Neural crest cell (in vitro differentiated cells): ENCODE measurements at regions not wholly inside any gene's neighbourhood (a gene's known extent, or its start where the extent isn't known, plus 50 kb on each side); places are given as distances from the start of the nearest gene placed in this dataset.
A peak's percentile ranks its signal among the peaks of the same experiment; 100 is the strongest.

Source experiments
- DNase-seq: peaks from one replicate; pipeline ENCODE4 v3.0.0; 2021; ENCODE audit warnings: low read depth, mixed read lengths, low spot score
- H3K27ac Mint-ChIP-seq: one replicate; pipeline ENCODE4 v1.8.0; 2021; ENCODE audit warnings: mild to moderate bottlenecking, mixed read lengths; ENCODE audit not compliant: unreplicated experiment
- H3K27me3 Mint-ChIP-seq: 2 replicates; pipeline ENCODE4 v1.8.0; 2021; ENCODE audit warnings: low read depth, mild to moderate bottlenecking, mixed read lengths
- H3K36me3 Mint-ChIP-seq: 2 replicates; pipeline ENCODE4 v1.8.0; 2021; ENCODE audit warnings: low read depth, mild to moderate bottlenecking, mixed read lengths
- H3K4me1 Mint-ChIP-seq: 2 replicates; pipeline ENCODE4 v1.8.0; 2021; ENCODE audit warnings: mixed read lengths
- H3K4me3 Mint-ChIP-seq: one replicate; pipeline ENCODE4 v1.8.0; 2021; ENCODE audit warnings: mild to moderate bottlenecking, mixed read lengths
- H3K9me3 Mint-ChIP-seq: 2 replicates; pipeline ENCODE4 v1.8.0; 2021; ENCODE audit warnings: mixed read lengths
- CTCF ChIP-seq: fragments of 200-600 bp; sonication (generic); conservative IDR thresholded peaks from 2 replicates; pipeline ENCODE4 v1.5.0; 2021; ENCODE audit warnings: antibody characterized with exemption, mild to moderate bottlenecking

- peaks cover under 1% of the 10 kb centered on the region for H3K9me3 Mint-ChIP-seq
- H3K4me3 Mint-ChIP-seq, result peak overlapping the region; percentile 8
- H3K4me1 Mint-ChIP-seq, result peaks cover 69% of the 10 kb centered on the region
- peak overlapping the region; percentile 91 for H3K27ac Mint-ChIP-seq
- no peaks in the 10 kb centered on the region for H3K27me3 Mint-ChIP-seq
- H3K36me3 Mint-ChIP-seq, result peaks cover 3% of the 10 kb centered on the region
- no peak for DNase-seq
- TF ChIP-seq CTCF, result no peak
Observed at GRCh38 chr3:171959532-171960089, 79.8 kb upstream of the FNDC3B start.

GRCh38 chr3:171960159-171960558 is 79.2 kb upstream of the FNDC3B start:
- Mint-ChIP-seq H3K9me3 (peaks cover 6% of the 10 kb centered on the region), H3K27ac (no peak overlapping the region), H3K4me3 (peak overlapping the region; percentile 8), H3K36me3 (peaks cover 3% of the 10 kb centered on the region), H3K4me1 (peaks cover 66% of the 10 kb centered on the region), H3K27me3 (no peaks in the 10 kb centered on the region)
- DNase-seq, result no peak
- TF ChIP-seq CTCF, result no peak

- H3K4me3 Mint-ChIP-seq, result no peak overlapping the region
- no peak overlapping the region for H3K27ac Mint-ChIP-seq
- peaks cover 62% of the 10 kb centered on the region for H3K4me1 Mint-ChIP-seq
- H3K36me3 Mint-ChIP-seq, result peaks cover 3% of the 10 kb centered on the region
- no peak for TF ChIP-seq CTCF
- no peak for DNase-seq
- H3K27me3 Mint-ChIP-seq, result no peaks in the 10 kb centered on the region
- peaks cover 8% of the 10 kb centered on the region for H3K9me3 Mint-ChIP-seq
Observed at GRCh38 chr3:171962137-171962720, 77.1 kb upstream of the FNDC3B start.

GRCh38 chr3:171963546-171963945 is 75.8 kb upstream of the FNDC3B start:
- Mint-ChIP-seq H3K27me3 (no peaks in the 10 kb centered on the region), H3K4me1 (peaks cover 66% of the 10 kb centered on the region), H3K27ac (no peak overlapping the region), H3K9me3 (peaks cover 10% of the 10 kb centered on the region), H3K4me3 (no peak overlapping the region), H3K36me3 (peaks cover 3% of the 10 kb centered on the region)
- DNase-seq, result no peak
- TF ChIP-seq CTCF, result no peak

- H3K36me3 Mint-ChIP-seq, result no peaks in the 10 kb centered on the region
- DNase-seq, result no peak
- TF ChIP-seq CTCF, result no peak
- no peak overlapping the region for H3K27ac Mint-ChIP-seq
- peaks cover 13% of the 10 kb centered on the region for H3K9me3 Mint-ChIP-seq
- H3K27me3 Mint-ChIP-seq, result no peaks in the 10 kb centered on the region
- peaks cover 55% of the 10 kb centered on the region for H3K4me1 Mint-ChIP-seq
- H3K4me3 Mint-ChIP-seq, result no peak overlapping the region
Observed at GRCh38 chr3:171965067-171965712, 74.2 kb upstream of the FNDC3B start.
